ENCODE measurements at regions not wholly inside any gene's neighbourhood (a gene's known extent, or its start where the extent isn't known, plus 50 kb on each side); places are given as distances from the start of the nearest gene placed in this dataset.

DNA sequence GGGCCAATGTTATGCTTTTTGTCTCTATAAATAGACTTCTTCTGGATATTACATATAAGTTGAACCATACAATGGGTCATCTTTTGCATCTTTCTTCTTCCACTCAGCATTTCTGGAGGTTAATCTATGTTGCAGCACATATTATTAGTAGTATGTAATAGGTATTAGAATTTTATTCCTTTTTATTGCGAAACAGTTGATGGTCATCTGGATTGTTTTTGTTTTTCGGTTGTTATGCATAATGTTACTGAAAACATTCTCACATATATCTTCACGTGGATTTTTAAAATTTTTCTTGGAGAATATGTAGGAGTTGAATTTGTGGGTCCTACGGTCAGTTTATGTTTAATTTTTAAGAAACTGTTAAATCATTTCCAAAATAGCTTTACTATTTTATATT, 466.8 kb downstream of the SLCO4C1 start:
- CTCF ChIA-PET = no interaction called here
- DNase-seq = no peak
- Mint-ChIP-seq H3K4me3 (ENCODE audit: unreplicated experiment) (no peak overlapping the region), H3K4me1 (ENCODE audit: low read depth, unreplicated experiment) (no peaks in the 10 kb centered on the region), H3K27me3 (ENCODE audit: insufficient read depth, unreplicated experiment) (no peaks in the 10 kb centered on the region), H3K9me3 (ENCODE audit: unreplicated experiment) (peaks cover 8% of the 10 kb centered on the region), H3K36me3 (ENCODE audit: insufficient read depth, unreplicated experiment) (no peaks in the 10 kb centered on the region), H3K27ac (ENCODE audit: unreplicated experiment) (no peak overlapping the region)
- Histone ChIP-seq H3K9me3 (peaks cover 11% of the 10 kb centered on the region), H3K4me3 (ENCODE audit: low read depth, low read length) (no peak overlapping the region), H3K4me1 (no peaks in the 10 kb centered on the region), H3K36me3 (ENCODE audit: control insufficient read depth, insufficient read depth, low read length) (no peaks in the 10 kb centered on the region), H3K27me3 (replicated peaks; ENCODE audit: control insufficient read depth, insufficient read depth, low read length) (no peaks in the 10 kb centered on the region)
- intact Hi-C loops (cut with micrococcal nuclease; ENCODE audit: unreplicated experiment) = no loop called here
- TF ChIP-seq, protein P1, sequence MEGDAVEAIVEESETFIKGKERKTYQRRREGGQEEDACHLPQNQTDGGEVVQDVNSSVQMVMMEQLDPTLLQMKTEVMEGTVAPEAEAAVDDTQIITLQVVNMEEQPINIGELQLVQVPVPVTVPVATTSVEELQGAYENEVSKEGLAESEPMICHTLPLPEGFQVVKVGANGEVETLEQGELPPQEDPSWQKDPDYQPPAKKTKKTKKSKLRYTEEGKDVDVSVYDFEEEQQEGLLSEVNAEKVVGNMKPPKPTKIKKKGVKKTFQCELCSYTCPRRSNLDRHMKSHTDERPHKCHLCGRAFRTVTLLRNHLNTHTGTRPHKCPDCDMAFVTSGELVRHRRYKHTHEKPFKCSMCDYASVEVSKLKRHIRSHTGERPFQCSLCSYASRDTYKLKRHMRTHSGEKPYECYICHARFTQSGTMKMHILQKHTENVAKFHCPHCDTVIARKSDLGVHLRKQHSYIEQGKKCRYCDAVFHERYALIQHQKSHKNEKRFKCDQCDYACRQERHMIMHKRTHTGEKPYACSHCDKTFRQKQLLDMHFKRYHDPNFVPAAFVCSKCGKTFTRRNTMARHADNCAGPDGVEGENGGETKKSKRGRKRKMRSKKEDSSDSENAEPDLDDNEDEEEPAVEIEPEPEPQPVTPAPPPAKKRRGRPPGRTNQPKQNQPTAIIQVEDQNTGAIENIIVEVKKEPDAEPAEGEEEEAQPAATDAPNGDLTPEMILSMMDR (IDR thresholded peaks at IDR 0.05; ENCODE audit: insufficient read depth in 1 of 2, low read depth in 1 of 2, low read length in 1 of 2, severe bottlenecking in 1 of 2, unreplicated experiment in 1 of 2) = no peak
- BruUV-seq (replicated peaks) = no TSS peak
- POLR2A ChIA-PET = no interaction called here

GRCh38 chr5:101811466-101811865, 484.6 kb downstream of the SLCO4C1 start:
- Mint-ChIP-seq H3K27ac (ENCODE audit: unreplicated experiment) (no peak overlapping the region), H3K36me3 (ENCODE audit: insufficient read depth, unreplicated experiment) (no peaks in the 10 kb centered on the region), H3K4me3 (ENCODE audit: unreplicated experiment) (no peak overlapping the region), H3K27me3 (ENCODE audit: insufficient read depth, unreplicated experiment) (no peaks in the 10 kb centered on the region), H3K4me1 (ENCODE audit: low read depth, unreplicated experiment) (no peaks in the 10 kb centered on the region), H3K9me3 (ENCODE audit: unreplicated experiment) (no peaks in the 10 kb centered on the region)
- H3K4me3 ChIP-seq (ENCODE audit: low read depth, low read length) = no peak overlapping the region
- no peaks in the 10 kb centered on the region for H3K27me3 ChIP-seq (replicated peaks; ENCODE audit: control insufficient read depth, insufficient read depth, low read length)
- BruUV-seq (replicated peaks) = no TSS peak
- TF ChIP-seq, protein P1 (IDR thresholded peaks at IDR 0.05; ENCODE audit: insufficient read depth in 1 of 2, low read depth in 1 of 2, low read length in 1 of 2, severe bottlenecking in 1 of 2, unreplicated experiment in 1 of 2) = no peak
- no peaks in the 10 kb centered on the region for H3K4me1 ChIP-seq
- intact Hi-C loops (cut with micrococcal nuclease; ENCODE audit: unreplicated experiment) = no loop called here
- ChIA-PET POLR2A (no interaction called here), CTCF (no interaction called here)
- H3K9me3 ChIP-seq = no peaks in the 10 kb centered on the region
- no peak for DNase-seq
- no peaks in the 10 kb centered on the region for H3K36me3 ChIP-seq (ENCODE audit: control insufficient read depth, insufficient read depth, low read length)

DNA sequence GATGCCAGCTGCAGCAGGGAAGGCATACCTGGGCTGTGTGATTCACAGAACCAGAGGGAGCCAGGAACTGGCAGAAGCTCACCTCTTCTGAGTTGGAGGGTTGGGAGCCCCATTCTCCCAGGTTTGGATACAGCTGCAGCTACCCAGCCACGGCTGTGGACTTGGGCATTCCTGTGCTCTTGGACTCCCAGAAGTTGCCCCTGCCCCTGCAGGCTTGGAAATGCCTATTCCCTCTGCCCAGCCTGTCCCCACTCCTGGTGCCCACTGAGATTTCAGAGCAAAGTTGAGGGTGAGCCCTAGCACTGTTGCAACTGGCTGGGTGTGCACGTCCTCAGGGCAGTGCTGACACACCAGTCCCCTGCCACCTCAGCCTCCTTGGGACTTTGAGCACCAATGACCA, 489.7 kb downstream of the SLCO4C1 start:
- no peaks in the 10 kb centered on the region for H3K36me3 Mint-ChIP-seq (ENCODE audit: insufficient read depth, unreplicated experiment)
- Histone ChIP-seq H3K36me3 (ENCODE audit: control insufficient read depth, insufficient read depth, low read length) (no peaks in the 10 kb centered on the region), H3K4me3 (ENCODE audit: low read depth, low read length) (no peak overlapping the region), H3K27me3 (replicated peaks; ENCODE audit: control insufficient read depth, insufficient read depth, low read length) (no peaks in the 10 kb centered on the region), H3K9me3 (no peaks in the 10 kb centered on the region), H3K4me1 (no peaks in the 10 kb centered on the region)
- POLR2A ChIA-PET = no interaction called here
- no TSS peak for BruUV-seq (replicated peaks)
- H3K4me1 Mint-ChIP-seq (ENCODE audit: low read depth, unreplicated experiment) = no peaks in the 10 kb centered on the region
- H3K27ac Mint-ChIP-seq (ENCODE audit: unreplicated experiment) = no peak overlapping the region
- TF ChIP-seq, protein P1 (IDR thresholded peaks at IDR 0.05; ENCODE audit: insufficient read depth in 1 of 2, low read depth in 1 of 2, low read length in 1 of 2, severe bottlenecking in 1 of 2, unreplicated experiment in 1 of 2) = no peak
- intact Hi-C loops (cut with micrococcal nuclease; ENCODE audit: unreplicated experiment) = no loop called here
- no peak for DNase-seq
- no peaks in the 10 kb centered on the region for H3K27me3 Mint-ChIP-seq (ENCODE audit: insufficient read depth, unreplicated experiment)
- no peaks in the 10 kb centered on the region for H3K9me3 Mint-ChIP-seq (ENCODE audit: unreplicated experiment)
- no peak overlapping the region for H3K4me3 Mint-ChIP-seq (ENCODE audit: unreplicated experiment)
- CTCF ChIA-PET = no interaction called here
